HCT116 (cell line): ENCODE measurements at regions not wholly inside any gene's neighbourhood (a gene's known extent, or its start where the extent isn't known, plus 50 kb on each side); places are given as distances from the start of the nearest gene placed in this dataset.

Experiments used
- ATAC-seq: fragments of 200-7000 bp; cut with Tn5 transposase; 2 replicates; pipeline ENCODE4 v1.9.1; 2020; ENCODE audit warnings: mild to moderate bottlenecking, moderate library complexity
- BruUV-seq: library from RNA; stranded (reverse); fragments of 400-500 nt; replicated peaks from 2 replicates; lab custom pipeline; 2021; lab: Mats Ljungman, UMichigan
- CTCF ChIA-PET: fragments of 300-600 bp; sonication (Branson Sonifier 250); formaldehyde crosslinking; loops from one replicate; lab custom pipeline; 2021; ENCODE audit warnings: antibody characterized with exemption; lab: Charles Lee
- POLR2A ChIA-PET: fragments of 300-600, 350-600 bp; sonication (Branson Sonifier 250); formaldehyde crosslinking; loops from one replicate; lab custom pipeline; 2021; ENCODE audit warnings: antibody characterized with exemption; lab: Charles Lee
- RAD21 ChIA-PET, 2 experiments: fragments of 300-600 bp; sonication (Branson Sonifier 250); formaldehyde crosslinking; loops; one replicate each; lab custom pipeline; 2023; ENCODE audit warnings: low total read pairs in 2 of 2; ENCODE audit not compliant: uncharacterized antibody in 2 of 2, unreplicated experiment in 2 of 2, low non-redundant PET in 1 of 2; lab: Charles Lee
- DNase-seq: peaks from one replicate; pipeline ENCODE4 v3.0.0-alpha.2; 2010; ENCODE audit warnings: low read depth, low spot score
- H2AFZ ChIP-seq: fragments of 200-600 bp; shearing (Covaris generic), sonication (generic); 2 replicates; pipeline ENCODE4 v1.6.1; 2017; ENCODE audit warnings: low read depth, mixed run types, mixed read lengths, antibody characterized with exemption, low read length; ENCODE audit not compliant: poor library complexity, severe bottlenecking
- H3K27ac ChIP-seq: 2 replicates; pipeline ENCODE4 v1.5.1; 2012; ENCODE audit warnings: low read depth, low read length
- H3K27me3 ChIP-seq: fragments of 200-600 bp; sonication (generic); 2 replicates; pipeline ENCODE4 v1.6.1; 2016; ENCODE audit warnings: mixed run types, low read length, mixed read lengths; ENCODE audit not compliant: insufficient read depth
- H3K36me3 ChIP-seq, 2 experiments: fragments of 200-500 bp in 1 of 2; fragments of 200-600 bp in 1 of 2; sonication (Bioruptor generic) in 1 of 2; sonication (generic) in 1 of 2; 2 replicates each; pipeline versions ENCODE4 v1.5.1 to v1.6.1; 2014 to 2016; ENCODE audit warnings: low read length in 2 of 2, inconsistent platforms in 1 of 2, mixed read lengths in 1 of 2, mixed run types in 1 of 2; ENCODE audit not compliant: insufficient read depth in 2 of 2, control insufficient read depth in 1 of 2
- H3K4me1 ChIP-seq, 2 experiments: fragments of 200-600 bp in 1 of 2; sonication (generic) in 1 of 2; 2 replicates each; pipeline versions ENCODE4 v1.5.1 to v1.6.1; 2012 to 2017; ENCODE audit warnings: low read length in 2 of 2, inconsistent platforms in 1 of 2, mild to moderate bottlenecking in 1 of 2, mixed read lengths in 1 of 2, mixed run types in 1 of 2, moderate library complexity in 1 of 2; ENCODE audit not compliant: insufficient read depth in 2 of 2, control insufficient read depth in 1 of 2
- H3K4me2 ChIP-seq: fragments of 200-600 bp; sonication (generic); 2 replicates; pipeline ENCODE4 v1.6.1; 2017; ENCODE audit warnings: mixed run types, low read length, mixed read lengths
- H3K4me3 ChIP-seq, 2 experiments: fragments of 200-600 bp in 1 of 2; sonication (generic) in 1 of 2; replicated peaks in 1 of 2; 2 replicates each; pipeline ENCODE4 v1.5.1; 2011 to 2016; ENCODE audit warnings: low read length in 2 of 2, control low read depth in 1 of 2, low read depth in 1 of 2, mild to moderate bottlenecking in 1 of 2, mixed read lengths in 1 of 2, mixed run types in 1 of 2
- H3K79me2 ChIP-seq: fragments of 200-600 bp; sonication (generic); 2 replicates; pipeline ENCODE4 v1.6.1; 2017; ENCODE audit warnings: mild to moderate bottlenecking, mixed run types, low read length, moderate library complexity, mixed read lengths; ENCODE audit not compliant: insufficient read depth
- H3K9ac ChIP-seq: fragments of 200-600 bp; sonication (generic); 2 replicates; pipeline ENCODE4 v1.6.1; 2016; ENCODE audit warnings: low read length, mixed read lengths
- H3K9me2 ChIP-seq: fragments of 200-600 bp; sonication (generic), shearing (Covaris generic); 2 replicates; pipeline ENCODE4 v1.6.1; 2017; ENCODE audit warnings: mixed run types, mild to moderate bottlenecking, moderate library complexity; ENCODE audit not compliant: insufficient read depth
- H3K9me3 ChIP-seq, 2 experiments: fragments of 200-500 bp in 1 of 2; fragments of 200-600 bp in 1 of 2; sonication (Bioruptor generic) in 1 of 2; sonication (generic) in 1 of 2; 2 replicates each; pipeline ENCODE4 v1.6.1; 2014 to 2017; ENCODE audit warnings: low read length in 2 of 2, mixed read lengths in 2 of 2, inconsistent platforms in 1 of 2, low read depth in 1 of 2, mild to moderate bottlenecking in 1 of 2, mixed run types in 1 of 2, moderate library complexity in 1 of 2; ENCODE audit not compliant: control insufficient read depth in 1 of 2, insufficient read depth in 1 of 2
- H4K20me1 ChIP-seq: fragments of 200-600 bp; sonication (generic), shearing (Covaris generic); 2 replicates; pipeline ENCODE4 v1.6.1; 2017; ENCODE audit warnings: mixed run types, mild to moderate bottlenecking, moderate library complexity; ENCODE audit not compliant: insufficient read depth
- CEBPB ChIP-seq: IDR thresholded peaks from 2 replicates; pipeline ENCODE4 v1.6.1; 2012; ENCODE audit warnings: low read depth
- EGR1 ChIP-seq: IDR thresholded peaks from 2 replicates; pipeline ENCODE4 v1.6.1; 2012; ENCODE audit warnings: low read depth
- FOSL1 ChIP-seq: IDR thresholded peaks from 2 replicates; pipeline ENCODE4 v1.6.1; 2012; ENCODE audit warnings: low read depth
- JUND ChIP-seq: IDR thresholded peaks from 2 replicates; pipeline ENCODE4 v1.6.1; 2012
- POLR2A ChIP-seq: IDR thresholded peaks from 2 replicates; pipeline ENCODE4 v1.7.0; 2011; ENCODE audit warnings: borderline replicate concordance; ENCODE audit not compliant: insufficient read depth, insufficient read length; ENCODE audit errors: extremely low read depth
- POLR2AphosphoS5 ChIP-seq: IDR thresholded peaks from 2 replicates; pipeline ENCODE4 v1.6.1; 2011; ENCODE audit warnings: mild to moderate bottlenecking, low read depth, low read length, moderate library complexity
- SP1 ChIP-seq: IDR thresholded peaks from 2 replicates; pipeline ENCODE4 v1.6.1; 2012; ENCODE audit warnings: low read depth
- SRF ChIP-seq: IDR thresholded peaks from 2 replicates; pipeline ENCODE4 v1.6.1; 2012; ENCODE audit warnings: low read depth
- TCF7L2 ChIP-seq: IDR thresholded peaks from 2 replicates; pipeline ENCODE4 v1.7.0; 2011; ENCODE audit warnings: borderline replicate concordance, inconsistent platforms; ENCODE audit not compliant: insufficient read depth, insufficient read length; ENCODE audit errors: extremely low read depth
- ZBTB33 ChIP-seq: IDR thresholded peaks from 2 replicates; pipeline ENCODE4 v1.6.1; 2011; ENCODE audit warnings: mild to moderate bottlenecking, low read length, moderate library complexity; ENCODE audit not compliant: insufficient replicate concordance; ENCODE audit errors: extremely low read depth
- ZNF274 ChIP-seq: fragments of 200-500 bp; sonication (Bioruptor generic); IDR thresholded peaks from 2 replicates; pipeline ENCODE4 v1.6.1; 2014; ENCODE audit warnings: mild to moderate bottlenecking, low read depth, low read length, inconsistent platforms
- intact Hi-C: fragments of 100-400 bp; cut with micrococcal nuclease; formaldehyde crosslinking; loops from 2 replicates; pipeline ENCODE4 v1.10.0; 2022

DNA sequence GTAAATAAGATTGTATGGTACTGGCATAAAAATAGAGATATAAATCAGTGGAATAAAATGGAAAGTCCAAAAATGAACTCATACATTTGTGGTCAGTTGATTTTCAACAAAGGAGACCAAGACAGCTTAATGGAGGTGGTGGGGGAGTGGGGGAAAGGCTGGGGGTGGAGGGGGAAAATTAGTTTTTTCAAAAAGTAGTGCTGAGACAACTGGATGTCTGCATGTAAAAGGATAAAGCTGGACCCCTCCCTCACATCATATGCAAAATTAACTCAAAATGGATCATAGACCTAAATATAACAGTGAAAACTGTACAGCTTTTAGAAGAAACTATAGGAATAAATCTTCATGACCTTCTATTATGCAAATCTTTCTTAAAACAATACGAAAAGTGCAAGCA, 107.0 kb downstream of the HMHB1 start (continued):
- TF ChIP-seq JUND: no peak
- TF ChIP-seq ZNF274: no peak
- no peak for TF ChIP-seq CEBPB
- TF ChIP-seq EGR1: no peak
- no peak for TF ChIP-seq SP1
- no peak for TF ChIP-seq FOSL1
- TF ChIP-seq TCF7L2: no peak
- no peak for TF ChIP-seq ZBTB33
- TF ChIP-seq POLR2A: no peak
- TF ChIP-seq SRF: no peak
- no peak for TF ChIP-seq POLR2AphosphoS5

- H3K79me2 ChIP-seq: no peaks in the 10 kb centered on the region
- TF ChIP-seq EGR1: no peak
- peak; percentile 38; the same call in 1 of the 2 replicates for TF ChIP-seq FOSL1
- no peak for TF ChIP-seq POLR2A
- no peak overlapping the region for H3K4me3 ChIP-seq
- ChIA-PET POLR2A (no interaction called here), RAD21 (no interaction called here), CTCF (no interaction called here)
- no peaks in the 10 kb centered on the region for H3K27me3 ChIP-seq
- H3K4me1 ChIP-seq: peaks cover 0 to 40% of the 10 kb centered on the region in 2 experiments; a peak in 3 of 4 replicates
- H3K9me3 ChIP-seq: no peaks in the 10 kb centered on the region
- ATAC-seq: peak; percentile 44; the same call in 1 of the 2 replicates
- H3K9ac ChIP-seq: no peak overlapping the region
- H3K4me2 ChIP-seq: peak overlapping the region; percentile 32
- no TSS peak for BruUV-seq
- H3K36me3 ChIP-seq: no peaks in the 10 kb centered on the region
- intact Hi-C loops: no loop called here
- DNase-seq: no peak
- H4K20me1 ChIP-seq: no peaks in the 10 kb centered on the region
- no peak overlapping the region for H3K27ac ChIP-seq
- H2AFZ ChIP-seq: peak overlapping the region; percentile 75
- H3K9me2 ChIP-seq: no peaks in the 10 kb centered on the region
Measured at GRCh38 chr5:143920772-143921171, 108.8 kb downstream of the HMHB1 start.
